Activated CD4-positive, alpha-beta T cell treated with anti-CD3 and anti-CD28 coated beads, Interleukin-2, amount 50 U/mL, for 1 hour (primary cell): ENCODE measurements at regions not wholly inside any gene's neighbourhood (a gene's known extent, or its start where the extent isn't known, plus 50 kb on each side); places are given as distances from the start of the nearest gene placed in this dataset.

ENCODE experiments used
- DNase-seq: peaks from one replicate; pipeline ENCODE4 v3.0.0-alpha.2; 2020

DNA sequence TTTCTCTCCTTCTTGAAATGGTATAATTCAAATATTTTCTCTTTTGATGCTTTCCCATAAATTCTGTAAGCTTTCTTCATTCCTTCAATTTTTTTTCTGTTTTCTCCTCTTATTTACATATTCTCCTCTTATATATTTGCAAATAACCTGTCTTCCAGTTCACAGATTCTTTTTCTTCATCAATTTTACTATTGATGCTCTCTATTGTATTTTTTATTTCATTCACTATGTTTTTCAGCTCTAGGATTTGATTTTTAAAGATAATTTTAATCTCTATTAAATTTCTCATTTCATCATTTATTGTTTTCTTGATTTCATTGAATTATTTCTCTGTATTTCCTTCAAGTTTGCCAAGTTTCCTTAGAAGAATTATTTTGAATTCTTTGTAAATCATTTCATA is 54.0 kb upstream of the PRPS1L1 start:
- no peak for DNase-seq

- no peak for DNase-seq
These were observed 54.5 kb upstream of the PRPS1L1 start for GRCh38 chr7:18082169-18082568.

DNA sequence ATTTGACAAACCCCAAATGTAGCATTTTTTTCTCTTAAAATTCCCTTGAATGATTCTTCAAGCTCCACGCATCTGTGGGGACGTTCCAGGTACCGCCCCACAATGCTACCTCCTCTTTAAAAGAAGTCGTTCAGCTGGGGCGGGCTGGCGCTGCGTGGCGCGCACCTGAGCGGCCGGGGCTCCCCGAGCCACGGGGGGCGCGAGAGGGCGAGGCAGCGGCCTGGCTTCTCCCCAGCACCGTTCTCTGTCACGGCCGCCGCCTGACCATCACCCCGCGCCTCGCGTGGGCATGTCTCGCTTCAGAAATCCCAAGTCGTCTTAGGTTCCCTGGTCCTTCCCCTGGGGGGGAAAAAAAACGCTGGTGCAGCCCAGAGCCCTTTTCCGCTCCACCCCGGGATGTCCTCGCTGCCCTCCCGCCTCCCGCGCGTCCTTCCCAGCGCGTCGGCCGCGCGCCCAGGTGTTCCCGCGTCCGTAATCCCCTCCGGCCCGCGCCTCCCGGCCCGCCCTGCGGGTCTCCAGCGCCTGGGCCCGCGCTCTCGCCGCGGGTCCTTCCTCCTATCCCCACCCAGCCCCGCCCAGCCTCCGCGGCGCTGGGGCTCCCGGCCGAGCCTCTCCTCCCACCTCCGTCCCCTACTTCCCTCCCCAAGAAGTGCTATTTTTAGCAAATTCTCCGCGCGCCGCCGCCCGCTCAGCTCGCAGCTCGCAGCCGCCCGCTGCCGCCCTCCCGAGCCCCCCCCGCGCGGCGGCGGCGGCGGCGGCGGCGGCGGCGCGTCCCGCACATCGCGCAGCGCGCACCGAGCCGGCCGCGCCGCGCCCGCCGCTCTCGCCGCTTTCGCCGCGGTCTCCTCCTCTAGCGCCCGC is 58.7 kb upstream of the PRPS1L1 start:
- DNase-seq: no peak

DNA sequence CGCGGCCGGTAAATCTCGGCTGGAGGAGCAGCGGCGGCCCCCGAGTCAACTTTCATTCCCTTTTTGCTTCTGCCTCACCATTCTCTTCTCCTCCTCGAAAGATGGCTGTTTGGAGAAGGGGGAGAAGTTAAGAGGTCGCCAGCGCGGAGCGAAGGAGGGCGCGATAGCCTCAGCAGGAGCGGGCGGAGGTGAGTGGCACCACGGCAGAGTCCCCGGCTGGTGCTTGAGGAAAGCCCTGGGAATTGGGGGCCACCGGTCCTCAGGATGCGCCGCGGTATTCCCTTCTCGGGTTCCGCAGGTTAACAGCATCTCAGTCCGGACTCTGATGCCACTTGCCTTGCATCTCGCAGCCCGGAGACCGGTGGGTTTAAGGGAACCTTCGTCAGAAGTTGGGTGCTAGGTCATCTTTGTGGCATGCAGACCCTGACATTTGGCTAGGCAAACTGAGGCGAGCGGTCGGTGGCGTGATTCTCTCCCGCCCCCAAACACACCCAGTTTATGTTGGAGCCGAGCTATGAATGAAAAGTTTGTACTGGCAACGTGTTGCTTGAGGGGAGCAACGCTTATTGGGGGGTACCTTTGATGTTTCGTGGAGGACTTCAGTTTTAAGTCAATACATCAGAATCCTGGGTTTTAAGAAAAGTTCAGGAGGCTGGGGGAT is 59.5 kb upstream of the PRPS1L1 start:
- DNase-seq: no peak

- DNase-seq: no peak
These were observed 60.0 kb upstream of the PRPS1L1 start for GRCh38 chr7:18087687-18088078.

- DNase-seq: no peak
These were observed 68.4 kb upstream of the PRPS1L1 start for GRCh38 chr7:18096087-18096486.

GRCh38 chr7:18102576-18102975 is 74.9 kb upstream of the PRPS1L1 start:
- no peak for DNase-seq

- no peak for DNase-seq
These were observed 76.0 kb upstream of the PRPS1L1 start for GRCh38 chr7:18103436-18104218.

DNA sequence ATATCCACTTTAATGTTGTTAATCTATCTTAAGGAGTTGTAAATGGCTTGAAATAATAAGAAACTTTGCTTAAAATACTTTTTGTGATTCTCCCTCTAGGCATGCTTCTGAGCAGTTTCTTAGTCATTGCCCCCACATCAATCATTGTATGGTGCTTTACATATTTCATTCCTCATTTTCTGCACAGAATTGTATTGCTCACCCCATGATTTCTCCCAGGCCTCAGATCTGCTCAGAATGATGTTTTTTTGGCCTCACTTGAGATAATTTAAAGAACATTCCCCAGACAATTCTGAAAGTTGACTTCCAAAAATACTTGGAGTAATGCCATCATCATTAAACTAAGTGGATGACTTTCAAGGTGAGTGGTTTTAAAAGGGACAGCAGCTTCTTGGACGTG is 82.1 kb upstream of the PRPS1L1 start:
- no peak for DNase-seq

DNA sequence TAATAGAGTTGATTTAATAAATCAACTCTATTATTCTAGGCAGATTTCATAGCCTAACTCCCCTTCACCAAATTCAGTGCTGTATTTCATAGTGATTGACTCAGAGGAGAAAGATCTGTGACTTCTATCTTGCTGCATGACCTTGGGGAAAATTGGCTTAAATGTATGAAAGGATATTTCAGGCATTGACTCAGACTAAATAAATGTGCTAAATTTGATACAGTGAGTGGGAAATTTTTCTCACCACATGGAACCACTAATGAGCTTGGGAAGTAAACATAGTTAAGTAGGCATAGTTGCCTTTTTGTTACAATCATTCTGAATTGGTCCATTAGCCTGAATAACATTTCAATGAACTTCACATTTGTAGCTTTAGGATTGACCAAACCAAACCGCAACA is 89.0 kb upstream of the PRPS1L1 start:
- no peak for DNase-seq

DNA sequence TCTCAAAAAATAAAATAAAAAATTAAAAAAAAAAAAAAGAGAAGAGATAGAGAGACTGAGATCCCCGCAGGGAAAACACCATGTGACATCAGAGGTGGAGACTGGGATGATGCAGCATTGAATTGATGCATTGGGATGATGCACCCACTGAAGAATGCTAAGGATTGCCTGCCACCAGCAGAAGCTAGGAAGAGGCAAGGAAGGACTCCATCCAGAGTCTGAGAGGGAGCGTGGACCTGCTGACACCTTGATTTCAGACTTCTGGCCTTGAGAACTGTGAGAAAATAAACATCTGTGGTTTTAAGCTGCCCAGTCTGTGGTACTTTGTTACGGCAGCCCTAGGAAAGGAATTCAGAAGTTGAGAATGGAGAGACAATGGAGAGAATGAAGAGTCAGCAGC is 89.8 kb upstream of the PRPS1L1 start:
- no peak for DNase-seq

DNA sequence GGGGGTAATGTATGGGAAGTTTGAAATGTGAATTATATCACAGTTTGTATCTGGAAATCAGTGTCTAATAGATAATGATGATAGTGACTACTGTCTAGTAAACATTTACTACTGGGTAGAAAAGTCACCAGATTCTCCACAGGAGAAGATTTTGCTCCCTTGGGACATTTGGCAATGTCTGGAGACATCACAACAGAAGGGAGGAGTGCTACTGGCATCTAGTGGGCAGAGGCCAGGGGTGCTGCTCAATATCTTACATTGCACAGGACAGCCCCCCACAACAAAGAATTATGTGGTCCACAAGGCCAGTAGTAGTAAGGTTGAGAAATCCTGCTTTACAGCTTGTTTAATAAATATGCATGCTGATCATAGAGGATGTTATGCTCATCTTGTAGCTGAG is 92.3 kb upstream of the PRPS1L1 start:
- no peak for DNase-seq

DNA sequence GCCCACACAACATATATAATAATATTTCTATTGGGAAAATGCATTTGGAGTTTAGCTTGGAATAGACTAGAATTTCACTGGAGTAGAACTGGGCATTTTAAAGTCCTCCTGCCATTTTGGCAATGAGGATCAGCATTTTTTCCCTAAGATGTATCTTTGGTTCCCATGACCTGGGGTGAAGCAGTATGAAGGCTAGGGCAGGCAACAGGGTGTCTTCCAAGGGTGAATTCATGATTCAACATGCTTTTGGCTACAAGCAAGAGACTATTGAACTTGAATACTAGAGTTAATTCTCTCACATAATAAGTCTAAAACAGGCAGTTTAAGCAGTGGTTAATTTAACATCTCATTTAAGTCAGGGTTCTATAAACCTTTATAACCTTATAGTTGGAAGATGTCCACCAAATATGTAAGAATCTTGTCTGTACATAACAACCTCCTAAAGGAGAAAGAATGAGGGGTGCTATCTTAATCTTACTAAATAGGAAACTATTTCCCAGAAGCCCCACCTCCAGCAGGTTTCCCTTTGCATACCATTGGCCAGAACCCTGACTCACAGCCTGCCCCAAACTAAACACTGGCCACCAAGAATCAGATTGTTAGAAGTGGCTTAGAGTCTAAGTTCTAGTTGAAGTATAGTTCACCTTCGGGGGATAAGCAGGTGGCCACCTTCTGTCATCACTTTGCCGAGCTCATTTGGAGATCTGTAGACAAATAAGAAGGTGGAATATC is 96.0 kb upstream of the PRPS1L1 start:
- no peak for DNase-seq

GRCh38 chr7:18125476-18125875 is 97.8 kb upstream of the PRPS1L1 start:
- no peak for DNase-seq

GRCh38 chr7:18126281-18126680 is 98.6 kb upstream of the PRPS1L1 start:
- DNase-seq: no peak

DNA sequence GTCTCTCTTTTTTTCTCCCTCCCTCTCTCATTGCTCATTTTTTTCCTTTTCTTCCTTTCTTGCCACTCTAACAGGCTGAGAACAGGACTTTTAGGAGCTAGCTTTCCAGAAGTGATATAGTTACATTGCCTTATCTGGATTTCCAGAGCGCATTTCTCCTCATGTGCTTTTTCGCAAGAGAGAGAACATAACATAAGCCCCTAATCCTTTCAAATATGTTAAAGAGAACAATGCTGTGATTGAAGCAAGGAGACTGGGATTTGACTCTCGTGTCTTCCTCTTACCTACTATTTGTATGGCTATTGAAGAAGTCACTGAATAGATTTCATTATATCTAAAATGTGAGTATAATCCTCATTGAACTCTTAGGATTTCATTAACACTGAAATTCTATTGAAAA is 101.2 kb upstream of the PRPS1L1 start:
- DNase-seq: no peak

- DNase-seq: no peak
These were observed 105.2 kb upstream of the PRPS1L1 start for GRCh38 chr7:18132811-18133210.

DNA sequence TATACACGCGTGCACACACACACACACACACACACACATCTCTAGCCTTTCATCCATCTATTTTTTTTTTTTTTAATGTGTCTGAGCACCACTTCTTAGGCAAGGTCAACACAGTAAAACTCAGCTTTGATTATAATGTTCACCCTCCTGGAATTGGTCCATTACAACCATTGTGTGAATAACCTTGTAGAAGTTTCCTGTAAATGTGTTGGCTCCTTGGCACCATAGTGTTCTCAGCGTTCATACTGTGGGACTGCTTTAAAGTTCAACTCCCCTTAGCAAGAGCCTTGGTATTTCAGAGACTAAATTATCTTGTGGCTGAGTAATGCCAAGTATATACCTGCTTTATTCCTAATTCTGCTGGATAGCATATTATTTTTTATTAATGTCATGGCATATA is 106.3 kb upstream of the PRPS1L1 start:
- no peak for DNase-seq

- DNase-seq: no peak
These were observed 113.3 kb upstream of the PRPS1L1 start for GRCh38 chr7:18140943-18141342.

DNA sequence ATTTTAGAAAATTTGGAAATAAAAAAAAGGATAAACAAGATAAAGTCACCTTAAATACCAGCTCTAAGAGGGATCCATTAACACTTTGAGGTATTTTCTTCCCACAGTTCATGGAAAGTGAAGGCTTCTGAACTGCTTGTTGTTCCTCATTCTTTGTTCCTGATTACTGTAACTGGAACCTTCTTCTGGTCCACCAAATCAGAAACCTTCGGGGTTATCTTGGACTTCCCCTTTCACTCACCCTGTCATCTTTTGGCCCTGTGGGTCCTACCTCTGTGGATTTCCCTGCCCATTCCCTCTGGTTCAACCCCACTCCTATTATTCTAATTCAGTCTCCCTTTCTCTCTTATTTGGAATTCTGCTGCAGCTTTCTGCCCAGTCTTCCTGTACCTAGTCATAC is 116.5 kb upstream of the PRPS1L1 start:
- DNase-seq: no peak

- DNase-seq: no peak
These were observed 117.5 kb upstream of the PRPS1L1 start for GRCh38 chr7:18145160-18145559.

- DNase-seq: no peak
These were observed 123.8 kb upstream of the PRPS1L1 start for GRCh38 chr7:18151422-18151821.

GRCh38 chr7:18153183-18153748 is 125.6 kb upstream of the PRPS1L1 start:
- DNase-seq: no peak
